B cell (primary cell): ENCODE measurements at regions not wholly inside any gene's neighbourhood (a gene's known extent, or its start where the extent isn't known, plus 50 kb on each side); places are given as distances from the start of the nearest gene placed in this dataset.

Experiments used
- CTCF ChIP-seq: fragments of 200-600 bp; IDR thresholded peaks from one replicate; pipeline ENCODE4 v1.8.0; 2022; ENCODE audit warnings: antibody characterized with exemption, mild to moderate bottlenecking
- EZH2 ChIP-seq: IDR thresholded peaks from 2 replicates; pipeline ENCODE4 v1.6.1; 2012; ENCODE audit warnings: borderline replicate concordance, low read depth, mild to moderate bottlenecking, moderate library complexity, low read length; ENCODE audit not compliant: insufficient read depth, poor library complexity, severe bottlenecking

DNA sequence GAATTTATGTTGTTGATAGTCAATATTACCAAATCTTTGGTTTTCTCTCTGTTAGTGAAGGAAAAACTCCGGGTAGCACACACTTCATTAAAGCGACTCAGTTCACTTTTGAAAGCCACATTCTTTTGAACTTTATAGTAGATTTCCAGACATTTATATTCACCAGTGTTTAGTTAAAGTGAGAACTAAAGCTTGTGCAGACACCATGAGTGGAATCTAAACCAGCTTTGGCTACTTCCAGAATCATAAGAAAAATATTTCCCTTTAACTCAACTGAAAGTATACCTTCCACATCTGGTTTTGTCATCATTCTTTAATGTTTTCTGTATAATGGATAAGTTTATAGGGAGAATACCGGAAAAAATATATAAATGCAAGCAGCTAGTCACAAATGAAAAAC lies 92.1 kb upstream of the COL21A1 start:
- TF ChIP-seq EZH2 = no peak
- no peak for TF ChIP-seq CTCF
